Peyer's patch (tissue), 4 donors: ENCODE measurements at regions not wholly inside any gene's neighbourhood (a gene's known extent, or its start where the extent isn't known, plus 50 kb on each side); places are given as distances from the start of the nearest gene placed in this dataset.

Experiments
- POLR2A ChIP-seq, 2 donors: fragments of 450-650 bp; IDR thresholded peaks; one replicate each; pipeline ENCODE4 v1.5.1; 2017; ENCODE audit warnings: antibody characterized with exemption in 2 of 2, mild to moderate bottlenecking in 2 of 2, moderate library complexity in 2 of 2
- TF ChIP-seq, protein P1 (sequence below), 6 experiments: fragments of 450-650 bp in 4 of 6; fragments of 200-600 bp in 2 of 6; sonication (generic) in 1 of 6; IDR thresholded peaks; one replicate each; pipeline ENCODE4 v1.5.1; 2017 to 2019; ENCODE audit warnings: antibody characterized with exemption in 6 of 6, mild to moderate bottlenecking in 3 of 6, moderate library complexity in 1 of 6

DNA sequence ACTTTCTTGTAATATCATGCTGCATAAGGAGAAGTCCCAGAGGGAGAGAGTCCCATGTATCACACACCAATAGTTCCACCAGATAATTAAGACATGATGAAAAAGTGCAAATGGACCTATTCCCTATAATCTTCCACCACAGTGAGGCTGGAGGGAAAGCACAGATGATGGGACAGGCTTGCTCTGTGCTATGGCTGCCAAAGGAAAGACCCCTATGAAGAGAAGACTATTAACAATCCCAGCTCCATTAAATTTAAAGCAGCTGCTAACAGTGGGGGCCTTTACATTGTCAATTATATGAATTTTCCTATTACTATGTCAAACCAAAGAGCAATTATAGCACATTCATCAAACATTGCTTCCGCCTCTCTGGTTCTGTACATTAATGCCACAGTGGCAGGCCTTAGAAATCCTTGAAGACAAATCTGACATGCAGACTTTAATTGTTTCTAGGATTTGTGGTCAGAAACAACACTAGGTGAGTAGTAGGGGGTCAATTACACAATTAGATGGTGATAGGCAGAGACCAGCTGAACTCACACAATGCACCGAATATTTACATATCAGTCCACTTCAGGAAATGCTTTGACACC lies 551.3 kb downstream of the TLE1 start:
- TF ChIP-seq, protein P1, sequence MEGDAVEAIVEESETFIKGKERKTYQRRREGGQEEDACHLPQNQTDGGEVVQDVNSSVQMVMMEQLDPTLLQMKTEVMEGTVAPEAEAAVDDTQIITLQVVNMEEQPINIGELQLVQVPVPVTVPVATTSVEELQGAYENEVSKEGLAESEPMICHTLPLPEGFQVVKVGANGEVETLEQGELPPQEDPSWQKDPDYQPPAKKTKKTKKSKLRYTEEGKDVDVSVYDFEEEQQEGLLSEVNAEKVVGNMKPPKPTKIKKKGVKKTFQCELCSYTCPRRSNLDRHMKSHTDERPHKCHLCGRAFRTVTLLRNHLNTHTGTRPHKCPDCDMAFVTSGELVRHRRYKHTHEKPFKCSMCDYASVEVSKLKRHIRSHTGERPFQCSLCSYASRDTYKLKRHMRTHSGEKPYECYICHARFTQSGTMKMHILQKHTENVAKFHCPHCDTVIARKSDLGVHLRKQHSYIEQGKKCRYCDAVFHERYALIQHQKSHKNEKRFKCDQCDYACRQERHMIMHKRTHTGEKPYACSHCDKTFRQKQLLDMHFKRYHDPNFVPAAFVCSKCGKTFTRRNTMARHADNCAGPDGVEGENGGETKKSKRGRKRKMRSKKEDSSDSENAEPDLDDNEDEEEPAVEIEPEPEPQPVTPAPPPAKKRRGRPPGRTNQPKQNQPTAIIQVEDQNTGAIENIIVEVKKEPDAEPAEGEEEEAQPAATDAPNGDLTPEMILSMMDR (IDR thresholded peaks at IDR 0.05): no peak
- no peak for TF ChIP-seq POLR2A (IDR thresholded peaks at IDR 0.05)
